ENCODE measurements at regions not wholly inside any gene's neighbourhood (a gene's known extent, or its start where the extent isn't known, plus 50 kb on each side); places are given as distances from the start of the nearest gene placed in this dataset.

- intact Hi-C loops (cut with micrococcal nuclease; ENCODE audit: unreplicated experiment) = no loop called here
- Histone ChIP-seq H3K9me2 (ENCODE audit: insufficient read depth) (no peaks in the 10 kb centered on the region), H2AFZ (no peak overlapping the region), H3K27me3 (ENCODE audit: insufficient read depth, low read depth) (no peaks in the 10 kb centered on the region), H4K20me1 (ENCODE audit: insufficient read depth) (no peaks in the 10 kb centered on the region), H3K79me2 (ENCODE audit: low read depth) (no peaks in the 10 kb centered on the region), H3F3A (ENCODE audit: insufficient read depth, low read depth) (no peaks in the 10 kb centered on the region), H3K4me1 (replicated peaks; ENCODE audit: insufficient read depth) (no peaks in the 10 kb centered on the region), H3K4me2 (no peak overlapping the region), H3K27ac (no peak overlapping the region), H3K36me3 (ENCODE audit: low read depth) (no peaks in the 10 kb centered on the region), H3K4me3 (no peak overlapping the region), H3K9me3 (ENCODE audit: insufficient read depth, low read depth) (no peaks in the 10 kb centered on the region)
- TF ChIP-seq EZH2 (IDR thresholded peaks at IDR 0.05; ENCODE audit: low read depth) = no peak
- no peak for TF ChIP-seq CTCF (conservative IDR thresholded peaks at IDR 0.05)
- CTCF ChIA-PET = no interaction called here
- no peak for DNase-seq
- POLR2A ChIA-PET (ENCODE audit: unreplicated experiment) = no interaction called here
- BruUV-seq (replicated peaks) = no TSS peak
These were observed 645.9 kb downstream of the XPNPEP1 start for GRCh38 chr10:109277456-109277855.

GRCh38 chr10:109275960-109276359, 647.4 kb downstream of the XPNPEP1 start:
- Histone ChIP-seq H3K9me3 (ENCODE audit: insufficient read depth, low read depth) (no peaks in the 10 kb centered on the region), H3K79me2 (ENCODE audit: low read depth) (no peaks in the 10 kb centered on the region), H3K27me3 (ENCODE audit: insufficient read depth, low read depth) (no peaks in the 10 kb centered on the region), H3K36me3 (ENCODE audit: low read depth) (no peaks in the 10 kb centered on the region), H2AFZ (no peak overlapping the region), H3K4me1 (replicated peaks; ENCODE audit: insufficient read depth) (no peaks in the 10 kb centered on the region), H3K9me2 (ENCODE audit: insufficient read depth) (no peaks in the 10 kb centered on the region), H3K27ac (no peak overlapping the region), H3K4me2 (no peak overlapping the region), H4K20me1 (ENCODE audit: insufficient read depth) (no peaks in the 10 kb centered on the region), H3F3A (ENCODE audit: insufficient read depth, low read depth) (no peaks in the 10 kb centered on the region), H3K4me3 (no peak overlapping the region)
- DNase-seq = no peak
- intact Hi-C loops (cut with micrococcal nuclease; ENCODE audit: unreplicated experiment) = no loop called here
- ChIA-PET POLR2A (ENCODE audit: unreplicated experiment) (no interaction called here), CTCF (no interaction called here)
- no peak for TF ChIP-seq CTCF (conservative IDR thresholded peaks at IDR 0.05)
- TF ChIP-seq EZH2 (IDR thresholded peaks at IDR 0.05; ENCODE audit: low read depth) = no peak
- BruUV-seq (replicated peaks) = no TSS peak

- Histone ChIP-seq H3K27ac (no peak overlapping the region), H2AFZ (no peak overlapping the region), H3K9me3 (ENCODE audit: insufficient read depth, low read depth) (no peaks in the 10 kb centered on the region), H3K4me2 (no peak overlapping the region), H3K27me3 (ENCODE audit: insufficient read depth, low read depth) (no peaks in the 10 kb centered on the region), H3K9me2 (ENCODE audit: insufficient read depth) (no peaks in the 10 kb centered on the region), H4K20me1 (ENCODE audit: insufficient read depth) (no peaks in the 10 kb centered on the region), H3K4me3 (no peak overlapping the region), H3F3A (ENCODE audit: insufficient read depth, low read depth) (no peaks in the 10 kb centered on the region), H3K4me1 (replicated peaks; ENCODE audit: insufficient read depth) (no peaks in the 10 kb centered on the region), H3K36me3 (ENCODE audit: low read depth) (no peaks in the 10 kb centered on the region), H3K79me2 (ENCODE audit: low read depth) (no peaks in the 10 kb centered on the region)
- ChIA-PET CTCF (no interaction called here), POLR2A (ENCODE audit: unreplicated experiment) (no interaction called here)
- BruUV-seq (replicated peaks) = no TSS peak
- DNase-seq = no peak
- intact Hi-C loops (cut with micrococcal nuclease; ENCODE audit: unreplicated experiment) = no loop called here
- TF ChIP-seq CTCF (conservative IDR thresholded peaks at IDR 0.05) = no peak
- TF ChIP-seq EZH2 (IDR thresholded peaks at IDR 0.05; ENCODE audit: low read depth) = no peak
These were observed 648.6 kb downstream of the XPNPEP1 start for GRCh38 chr10:109274681-109275080.

All from PC-9 (cell line).